Non-pigmented ciliary epithelial cell (primary cell): ENCODE measurements at regions not wholly inside any gene's neighbourhood (a gene's known extent, or its start where the extent isn't known, plus 50 kb on each side); places are given as distances from the start of the nearest gene placed in this dataset.
"Not testable (repeated sequence)": the region's sequence is repeated elsewhere in the genome, so short reads cannot be mapped to it uniquely, and the experiment has no call there.

Experiments used
- DNase-seq: peaks from one replicate; pipeline ENCODE4 v3.0.0-alpha.2; 2010; ENCODE audit warnings: low read depth

DNA sequence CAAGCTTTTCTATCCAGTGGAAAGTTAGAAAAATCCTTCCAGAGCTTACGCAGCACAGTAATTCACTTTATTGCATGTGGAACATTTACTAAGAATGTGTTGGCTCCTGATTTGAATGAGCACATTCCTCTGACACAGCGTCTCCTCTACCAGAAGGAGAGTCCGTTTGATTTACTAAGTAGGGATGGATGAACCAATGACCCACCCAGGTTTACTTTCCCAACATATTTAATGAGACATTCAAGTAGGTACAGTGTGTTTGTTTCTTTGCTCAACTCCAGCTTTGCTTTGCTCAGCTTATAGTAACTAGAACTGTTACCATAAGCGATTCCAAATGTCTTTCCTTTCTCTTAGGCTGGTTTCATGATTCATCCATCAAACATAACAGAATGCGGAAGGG lies 161.7 kb downstream of the SMARCA1 start:
- no peak for DNase-seq

DNA sequence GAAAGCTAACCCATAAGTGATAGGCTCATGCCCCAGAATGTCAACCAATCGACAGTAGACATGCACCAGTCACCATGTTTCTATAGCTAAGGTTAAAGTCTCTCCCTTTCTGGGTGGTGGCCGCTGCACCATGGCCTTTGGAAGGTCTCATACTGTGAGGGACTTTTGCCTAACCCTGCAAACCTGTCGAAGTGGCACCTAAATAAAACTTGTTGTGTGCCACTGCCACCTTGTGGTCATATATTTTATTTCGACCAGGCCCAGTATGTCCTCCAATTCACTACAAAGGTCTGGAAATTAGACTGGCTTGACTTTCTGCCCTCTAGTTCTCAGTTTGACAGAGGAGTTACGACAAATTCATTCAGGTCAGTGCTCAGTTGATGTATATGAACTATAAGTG lies 163.1 kb downstream of the SMARCA1 start:
- DNase-seq = no peak

DNA sequence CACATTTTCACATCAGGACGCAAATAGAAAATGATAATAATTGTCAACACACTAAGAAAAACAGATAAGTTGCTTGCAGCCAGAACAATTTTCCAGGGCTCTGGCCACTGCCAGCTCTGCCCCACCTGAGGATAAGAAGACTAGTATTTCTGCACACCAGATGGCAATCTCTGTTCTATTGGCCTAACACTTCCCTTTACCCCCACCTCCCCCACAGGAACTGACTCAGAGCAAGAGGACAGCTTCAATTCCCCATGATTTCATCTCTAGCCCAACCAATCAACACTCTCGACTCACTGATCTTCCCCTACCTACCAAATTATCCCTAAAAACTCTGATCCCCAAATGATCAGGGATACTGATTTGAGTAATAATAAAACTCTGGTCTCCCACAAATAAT lies 164.0 kb downstream of the SMARCA1 start:
- no peak for DNase-seq

DNA sequence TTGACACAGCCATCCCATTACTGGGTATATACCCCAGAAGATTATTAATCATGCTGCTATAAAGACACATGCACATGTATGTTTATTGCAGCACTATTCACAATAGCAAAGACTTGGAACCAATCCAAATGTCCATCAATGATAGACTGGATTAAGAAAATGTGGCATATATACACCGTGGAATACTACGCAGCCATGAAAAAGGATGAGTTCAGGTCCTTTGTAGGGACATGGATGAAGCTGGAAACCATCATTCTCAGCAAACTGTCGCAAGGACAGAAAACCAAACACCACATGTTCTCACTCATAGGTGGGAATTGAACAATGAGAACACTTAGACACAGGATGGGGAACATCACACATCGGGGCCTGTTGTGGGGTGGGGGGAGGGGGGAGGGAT lies 165.9 kb downstream of the SMARCA1 start:
- DNase-seq = not testable (repeated sequence)

DNA sequence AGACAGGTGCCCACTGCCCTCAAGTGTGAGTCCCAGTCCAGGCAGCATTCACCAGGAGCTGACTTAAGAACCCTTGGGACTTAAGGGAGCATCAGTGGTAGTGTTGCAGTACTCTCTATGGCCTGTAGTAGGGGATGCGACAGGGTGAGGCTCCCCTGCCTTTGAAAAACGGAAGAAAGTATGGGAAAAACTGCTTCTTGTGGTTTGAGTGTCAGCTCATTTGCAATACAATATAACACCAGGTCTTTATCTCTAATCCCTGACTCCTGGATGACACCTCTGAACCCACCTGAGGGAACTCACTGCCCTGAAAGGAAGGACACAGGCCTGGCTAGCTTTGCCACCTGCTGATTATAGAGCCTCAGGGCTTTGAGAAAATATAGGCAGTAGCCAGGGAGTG lies 176.0 kb downstream of the SMARCA1 start:
- no peak for DNase-seq

DNA sequence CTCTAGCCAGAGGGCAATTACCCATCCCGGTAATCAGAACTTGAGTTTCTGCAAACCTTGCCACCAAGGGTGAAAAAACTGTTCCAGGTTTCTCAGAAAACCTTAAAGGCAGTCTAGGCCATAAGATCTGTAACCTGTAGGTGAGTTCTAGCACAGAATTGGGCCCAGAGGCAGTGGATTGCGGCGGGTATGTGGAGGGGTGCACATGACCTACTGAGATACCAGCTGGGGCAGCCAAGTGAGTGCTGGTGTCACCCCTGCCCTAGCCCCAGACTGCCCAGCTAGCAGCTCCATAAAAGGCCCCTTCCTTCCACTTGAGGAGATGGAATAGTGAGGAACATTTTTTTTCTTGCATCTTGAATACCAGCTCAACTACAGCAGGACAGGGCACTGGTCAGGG lies 176.7 kb downstream of the SMARCA1 start:
- no peak for DNase-seq

DNA sequence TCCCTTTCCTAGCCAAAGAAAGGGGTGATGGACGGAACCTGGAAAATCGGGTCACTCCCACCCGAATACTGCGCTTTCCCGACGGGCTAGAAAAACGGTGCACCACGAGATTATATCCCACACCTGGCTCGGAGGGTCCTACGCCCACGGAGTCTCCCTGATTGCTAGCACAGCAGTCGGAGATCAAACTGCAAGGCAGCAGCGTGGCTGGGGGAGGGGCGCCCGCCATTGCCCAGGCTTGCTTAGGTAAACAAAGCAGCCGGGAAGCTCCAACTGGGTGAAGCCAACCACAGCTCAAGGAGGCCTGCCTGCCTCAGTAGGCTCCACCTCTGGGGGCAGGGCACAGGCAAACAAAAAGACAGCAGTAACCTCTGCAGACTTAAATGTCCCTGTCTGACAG lies 186.0 kb downstream of the SMARCA1 start:
- DNase-seq = not testable (repeated sequence)

DNA sequence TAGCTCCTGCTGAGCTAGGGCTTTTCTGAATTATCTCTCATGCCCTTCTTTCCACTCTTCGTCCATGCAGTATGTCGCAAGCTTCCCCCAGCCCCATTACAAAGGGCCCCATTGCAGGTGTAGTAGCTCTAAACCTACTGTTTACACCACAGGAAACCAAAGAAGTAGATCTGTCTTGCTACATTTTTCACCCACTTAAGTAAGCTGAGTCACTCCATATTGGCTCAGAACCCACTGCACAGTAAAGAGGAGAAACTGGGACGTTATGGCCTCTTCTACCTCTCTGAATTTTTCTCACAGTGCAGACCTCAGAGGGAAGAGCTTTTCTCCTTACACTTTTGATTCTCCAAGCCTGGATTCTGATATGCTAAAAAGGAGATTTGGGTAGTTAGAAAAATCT lies 200.2 kb downstream of the SMARCA1 start:
- no peak for DNase-seq

DNA sequence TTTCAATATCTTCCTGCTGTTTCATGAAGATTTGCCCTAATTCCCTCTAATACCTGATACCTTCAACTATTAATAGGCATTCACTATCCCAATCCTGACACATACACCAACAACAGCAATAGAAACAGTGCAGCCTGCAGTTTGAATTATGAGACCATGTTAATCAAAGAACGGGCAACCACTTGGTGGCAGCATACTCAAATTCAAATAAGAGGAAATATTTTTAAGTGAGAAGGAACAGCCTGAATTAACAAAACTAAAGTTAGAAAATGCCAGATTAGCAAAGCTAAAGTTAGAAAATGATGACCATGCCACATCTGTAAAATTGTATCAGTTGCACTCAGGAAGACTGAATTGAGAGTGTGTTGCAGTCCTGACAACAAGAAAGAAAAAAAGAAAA lies 204.9 kb downstream of the SMARCA1 start:
- no peak for DNase-seq

DNA sequence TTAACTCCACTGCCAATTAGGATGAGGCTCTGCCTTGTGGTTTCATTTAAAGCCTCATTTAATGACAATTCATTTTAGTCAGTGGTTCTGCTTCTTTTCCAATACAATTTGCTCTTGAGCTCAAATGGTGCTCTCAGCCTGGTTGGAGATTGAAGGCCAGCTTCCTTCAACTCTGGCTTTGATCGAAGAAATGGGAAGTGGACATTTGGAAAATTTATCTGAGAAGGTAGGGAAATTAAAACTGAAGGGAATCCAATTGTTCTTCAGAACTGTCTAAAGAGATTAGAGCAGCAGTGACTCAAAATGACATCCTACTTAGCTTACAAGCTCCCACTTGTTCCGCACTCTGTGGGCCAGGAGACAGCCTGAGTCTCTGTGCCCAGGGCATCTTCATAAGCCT lies 206.8 kb downstream of the SMARCA1 start:
- no peak for DNase-seq

DNA sequence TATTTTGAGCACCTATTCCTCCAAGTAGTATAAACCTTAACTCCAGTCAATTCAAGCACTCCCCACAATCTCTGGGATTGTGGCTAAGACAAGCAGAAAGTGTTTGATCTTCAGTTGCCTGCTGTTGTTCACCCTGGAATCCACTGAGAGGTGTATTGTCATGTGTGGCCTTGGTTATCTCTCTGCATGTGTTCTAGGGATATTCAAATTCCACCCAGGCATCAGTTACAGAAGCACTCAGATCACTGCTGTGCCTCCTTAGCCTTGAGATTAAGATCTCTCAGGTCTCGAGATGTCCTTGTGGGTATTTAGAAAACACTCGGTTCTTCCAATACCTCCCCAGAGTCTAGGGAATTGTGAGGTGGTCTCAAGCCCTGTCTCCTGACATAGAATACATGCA lies 213.3 kb downstream of the SMARCA1 start:
- no peak for DNase-seq

DNA sequence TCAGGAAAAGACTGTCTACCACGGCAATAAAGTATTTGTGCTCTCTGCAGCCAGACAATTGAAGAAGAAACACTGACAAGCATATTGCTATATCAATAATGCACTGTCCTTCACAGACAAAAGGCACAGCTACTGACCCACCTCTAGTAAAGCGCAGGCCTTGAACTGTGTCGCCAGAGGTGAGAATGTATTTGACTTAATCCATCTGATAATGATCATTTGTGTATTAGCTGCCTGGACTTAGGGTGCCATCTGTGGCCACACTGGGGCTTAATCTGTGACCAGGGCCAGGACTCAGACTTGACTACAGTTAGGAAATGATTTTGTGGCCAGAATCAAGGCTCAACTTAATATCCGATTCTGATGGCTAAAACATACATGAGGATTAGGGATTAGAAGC lies 260.4 kb downstream of the SMARCA1 start:
- DNase-seq = no peak

DNA sequence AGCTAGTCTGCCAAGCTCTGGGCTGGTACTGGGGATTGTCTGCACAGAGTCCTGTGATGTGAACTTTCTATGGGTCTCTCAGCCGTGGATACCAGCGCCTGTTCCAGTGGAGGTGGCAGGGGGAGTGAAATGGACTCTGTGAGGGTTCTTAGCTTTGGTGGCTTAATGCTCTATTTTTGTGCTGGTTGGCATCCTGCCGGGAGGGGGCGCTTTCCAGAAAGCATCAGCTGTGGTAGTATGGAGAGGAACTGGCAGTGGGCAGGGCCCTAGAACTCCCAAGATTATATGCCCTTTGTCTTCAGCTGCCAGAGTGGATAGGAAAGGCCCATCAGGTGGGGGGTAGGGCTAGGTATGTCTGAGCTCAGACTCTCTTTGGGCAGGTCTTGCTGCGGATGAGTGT lies 267.8 kb downstream of the SMARCA1 start:
- not testable (repeated sequence) for DNase-seq

DNA sequence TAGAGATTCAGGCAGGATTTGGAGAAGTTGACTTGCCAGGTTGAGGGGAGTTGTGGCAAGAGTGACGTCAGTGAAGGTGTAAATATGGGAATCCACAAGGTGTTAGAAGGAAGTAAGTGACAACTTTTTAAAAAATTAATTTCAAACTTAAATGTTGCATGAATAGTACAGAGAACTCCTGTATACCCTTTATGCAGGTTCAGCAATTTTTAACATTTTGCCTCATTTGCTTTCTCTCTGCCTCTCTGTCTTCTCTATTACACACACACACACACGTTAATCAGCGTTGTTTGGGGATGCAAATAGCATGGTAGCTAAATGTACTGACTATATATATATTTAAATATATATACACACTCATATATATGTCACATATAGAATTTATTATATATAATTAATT lies 273.7 kb downstream of the SMARCA1 start:
- DNase-seq = no peak

DNA sequence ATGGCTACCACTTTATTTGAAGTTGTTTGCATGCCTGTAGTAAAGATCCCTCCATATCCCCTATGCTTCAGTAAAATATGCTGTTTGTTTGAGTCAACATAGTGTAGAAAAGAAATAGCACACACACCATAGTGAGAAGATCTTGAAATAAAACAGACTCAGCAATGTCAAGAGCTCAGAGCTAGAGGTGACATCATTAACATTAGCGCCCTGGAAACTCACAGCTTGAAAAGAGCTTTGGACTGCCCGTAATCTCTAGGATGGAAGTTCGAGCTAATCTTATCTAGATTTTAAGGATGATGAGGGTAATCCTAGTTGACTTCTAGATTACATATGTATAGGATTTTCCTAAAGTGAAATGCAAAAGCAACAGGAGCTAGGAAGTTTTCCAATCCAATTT lies 275.6 kb downstream of the SMARCA1 start:
- DNase-seq = no peak

DNA sequence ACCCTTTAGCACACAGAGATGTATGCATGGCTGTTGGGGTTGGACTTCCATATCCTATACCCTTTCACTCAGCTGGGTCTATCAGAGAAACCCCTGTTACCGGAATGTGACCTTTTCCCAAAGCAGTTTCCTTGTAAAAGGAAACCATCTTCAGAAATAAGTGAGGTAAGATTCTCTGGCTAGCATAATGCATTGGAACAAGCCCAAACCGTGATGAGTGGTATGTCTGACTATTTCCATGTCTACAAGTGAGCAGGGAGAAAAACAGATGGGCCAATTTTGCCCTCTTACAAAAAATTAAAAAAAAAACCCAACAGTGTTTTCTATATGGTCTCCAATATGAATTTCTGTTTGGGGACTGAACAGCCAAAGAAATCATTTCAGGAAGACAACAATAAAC lies 283.9 kb downstream of the SMARCA1 start:
- DNase-seq = peak; percentile 26

DNA sequence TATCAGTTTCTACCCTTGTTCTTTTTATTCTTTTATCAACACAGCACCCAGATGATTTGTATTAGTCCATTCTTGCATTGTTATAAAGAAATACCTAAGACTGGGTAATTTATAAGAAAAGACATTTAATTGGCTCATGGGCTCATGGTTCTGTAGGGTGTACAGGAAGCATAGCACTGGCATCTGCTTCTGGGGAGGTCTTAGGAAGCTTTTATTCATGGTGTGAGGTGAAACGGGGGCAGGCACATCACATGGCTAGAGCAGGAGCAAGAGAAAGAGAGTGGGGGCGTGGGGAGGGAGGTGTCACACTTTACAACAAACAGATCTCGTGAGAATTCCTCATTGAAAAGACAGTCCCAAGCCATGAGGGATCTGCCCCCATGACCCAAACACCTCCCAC lies 285.3 kb downstream of the SMARCA1 start:
- no peak for DNase-seq

DNA sequence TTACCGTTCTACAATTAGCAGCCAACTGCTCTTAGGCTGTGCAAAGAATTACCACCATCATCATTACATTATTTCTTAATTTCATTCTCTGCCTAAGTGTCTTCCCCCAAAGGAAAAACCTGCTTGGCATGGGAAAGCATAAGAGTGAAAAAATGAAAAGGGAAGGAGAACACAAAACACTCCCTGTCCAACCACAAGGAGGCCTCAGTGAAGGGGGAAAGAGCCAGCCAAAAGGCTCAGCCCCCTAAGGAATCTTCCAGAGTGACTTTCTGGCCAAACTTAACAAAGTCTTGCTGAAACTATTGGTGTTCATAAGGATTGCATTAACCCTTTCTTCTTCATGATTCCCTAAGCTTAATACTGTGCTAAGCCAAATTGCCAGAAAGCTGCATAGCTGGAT lies 287.4 kb downstream of the SMARCA1 start:
- DNase-seq = no peak

DNA sequence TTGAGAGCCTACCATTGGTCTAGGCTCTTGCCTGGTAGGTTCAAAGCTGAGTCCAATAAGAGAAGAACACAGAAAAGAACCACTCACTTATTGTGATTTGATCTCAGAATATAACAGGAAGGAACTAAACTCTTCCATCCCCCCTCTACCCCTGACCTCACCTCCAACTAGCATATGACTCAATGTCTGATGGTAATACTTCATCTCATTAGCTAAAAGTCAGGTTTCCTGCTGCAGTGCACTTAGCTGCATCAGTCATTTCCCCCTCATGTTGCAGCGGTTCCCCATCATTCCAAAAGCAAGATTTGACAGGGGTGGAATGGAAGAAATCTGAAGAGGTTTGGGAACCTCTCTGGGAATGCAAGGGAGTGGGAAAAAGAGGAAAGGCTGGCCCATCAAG lies 289.5 kb downstream of the SMARCA1 start:
- DNase-seq = no peak

DNA sequence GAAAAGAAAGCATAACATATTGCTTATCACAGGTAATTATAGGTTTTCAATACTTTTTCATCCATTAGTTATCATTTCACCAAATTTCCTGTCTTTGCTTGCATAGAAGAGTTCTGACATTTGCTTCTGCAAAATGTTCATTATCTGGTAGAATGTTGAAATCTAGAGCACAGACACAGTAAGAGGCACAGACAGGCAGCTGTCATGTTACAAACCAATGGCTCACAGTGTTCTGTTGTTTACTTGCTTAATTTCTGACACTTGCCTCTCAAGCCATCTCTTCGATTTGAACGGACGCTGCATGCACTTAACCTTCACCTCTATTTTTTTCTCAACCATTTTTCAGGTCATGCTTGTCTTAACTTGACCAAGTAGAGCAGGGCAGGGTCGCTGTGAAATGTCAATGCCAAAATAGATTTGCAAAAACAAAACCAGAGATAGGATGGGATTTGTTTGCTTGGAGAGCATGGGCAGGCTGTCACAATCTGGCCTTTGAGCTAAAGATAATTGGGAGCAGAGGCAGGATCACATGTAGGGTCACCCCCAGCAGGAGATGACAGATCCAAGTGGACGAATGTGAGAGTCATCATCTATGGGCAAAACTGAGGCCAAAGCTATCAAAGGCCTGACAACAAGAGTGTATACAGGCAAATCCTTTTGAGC lies 292.3 kb downstream of the SMARCA1 start:
- no peak for DNase-seq

DNA sequence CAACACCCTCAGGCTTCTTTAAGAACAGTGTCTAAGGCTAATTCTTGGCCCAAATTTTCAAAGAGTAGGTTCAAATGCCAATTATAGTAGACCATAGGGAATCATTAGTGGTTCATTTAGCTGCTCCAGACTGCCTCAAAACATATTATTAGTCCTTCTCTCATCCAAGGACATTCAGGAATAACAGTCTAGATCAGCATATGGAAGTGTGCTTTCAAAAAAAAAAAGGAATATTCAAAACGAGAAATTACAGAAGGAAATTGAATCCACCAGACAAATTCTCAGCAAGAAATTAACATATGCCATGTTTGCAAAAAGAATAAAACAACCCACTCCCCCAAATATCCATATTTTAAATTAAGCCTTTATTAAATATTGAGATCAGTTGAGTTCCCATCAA lies 293.1 kb downstream of the SMARCA1 start:
- no peak for DNase-seq

DNA sequence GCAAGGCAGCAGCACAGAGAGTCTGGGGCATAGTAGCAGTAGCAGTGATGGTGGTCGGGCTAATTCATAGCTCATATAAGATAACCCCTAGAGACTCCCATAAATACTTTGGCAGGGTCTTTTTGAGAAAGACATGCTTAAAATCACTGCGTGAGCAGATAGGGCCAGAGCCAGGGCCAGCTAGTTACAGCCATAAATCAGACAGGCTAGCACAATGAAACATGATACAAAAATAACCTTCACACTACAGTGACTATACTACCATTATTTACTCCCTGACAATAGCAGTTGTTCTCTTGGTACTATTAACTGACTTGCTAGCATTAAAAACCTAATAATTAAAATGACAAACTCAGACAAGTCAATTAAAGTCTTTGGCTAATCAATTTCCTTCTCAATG lies 295.9 kb downstream of the SMARCA1 start:
- no peak for DNase-seq

DNA sequence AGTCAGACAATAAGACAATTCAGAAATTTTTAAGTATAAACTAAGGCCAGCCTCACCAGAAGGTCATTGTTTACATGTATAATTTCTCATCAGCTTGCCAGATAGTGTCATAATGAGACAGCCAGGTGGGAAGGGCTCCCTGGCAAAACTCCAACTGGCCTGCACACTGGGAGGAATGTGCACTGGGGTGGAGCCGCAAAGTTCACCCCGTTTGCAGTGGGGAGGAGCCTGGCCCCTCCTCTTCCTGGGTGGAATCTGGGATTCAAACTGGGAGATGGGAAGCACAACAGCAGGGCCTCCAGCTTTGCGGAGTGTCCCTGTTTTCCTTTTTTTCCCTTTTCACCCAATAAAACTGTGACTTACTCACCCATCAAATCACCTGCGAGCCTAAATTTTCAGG lies 329.9 kb downstream of the SMARCA1 start:
- no peak for DNase-seq

DNA sequence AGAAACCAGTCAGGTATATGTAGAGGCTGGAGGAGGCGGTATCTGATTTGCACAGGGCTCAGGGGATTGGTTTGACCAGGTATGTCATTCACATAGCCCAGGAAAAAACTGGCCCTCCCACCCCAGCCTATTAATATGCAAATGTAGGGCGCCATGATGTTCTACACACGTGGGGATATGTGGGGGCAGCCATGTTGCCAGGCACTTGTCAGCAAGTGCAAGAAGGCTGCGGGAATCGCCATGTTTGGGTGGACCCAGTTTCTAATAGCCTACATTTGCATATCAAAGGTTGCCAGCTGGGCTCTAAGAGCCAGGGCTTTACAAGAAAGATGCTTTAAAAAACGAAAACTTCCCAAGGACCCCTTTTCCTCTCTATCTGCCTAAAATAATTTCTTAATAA lies 335.1 kb downstream of the SMARCA1 start:
- DNase-seq = no peak

DNA sequence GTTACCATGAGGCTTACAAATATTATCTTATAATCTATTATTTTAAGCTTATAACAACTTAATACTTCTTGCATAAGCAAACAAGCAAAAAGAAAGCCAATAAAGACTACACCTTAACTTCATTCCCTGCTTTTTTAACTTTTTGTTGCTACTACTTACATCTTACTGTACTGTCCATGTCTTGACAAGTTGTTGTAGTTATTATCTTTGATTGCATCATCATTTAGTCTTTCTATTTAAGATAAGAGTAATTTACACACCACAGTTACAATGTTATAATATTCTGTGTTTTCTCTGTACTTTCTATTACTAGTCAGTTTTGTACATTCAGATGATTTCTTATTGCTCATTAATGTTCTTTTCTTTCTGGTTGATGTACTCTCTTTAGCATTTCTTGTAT lies 346.6 kb downstream of the SMARCA1 start:
- DNase-seq = no peak
